ENCODE measurements at regions not wholly inside any gene's neighbourhood (a gene's known extent, or its start where the extent isn't known, plus 50 kb on each side); places are given as distances from the start of the nearest gene placed in this dataset.
"Not testable (repeated sequence)": the region's sequence is repeated elsewhere in the genome, so short reads cannot be mapped to it uniquely, and the experiment has no call there.

GRCh38 chr2:67313536-67313935 is 83.6 kb upstream of the ETAA1 start:
- no peak for DNase-seq

GRCh38 chr2:67318031-67318430 is 79.1 kb upstream of the ETAA1 start:
- no peak for DNase-seq

DNA sequence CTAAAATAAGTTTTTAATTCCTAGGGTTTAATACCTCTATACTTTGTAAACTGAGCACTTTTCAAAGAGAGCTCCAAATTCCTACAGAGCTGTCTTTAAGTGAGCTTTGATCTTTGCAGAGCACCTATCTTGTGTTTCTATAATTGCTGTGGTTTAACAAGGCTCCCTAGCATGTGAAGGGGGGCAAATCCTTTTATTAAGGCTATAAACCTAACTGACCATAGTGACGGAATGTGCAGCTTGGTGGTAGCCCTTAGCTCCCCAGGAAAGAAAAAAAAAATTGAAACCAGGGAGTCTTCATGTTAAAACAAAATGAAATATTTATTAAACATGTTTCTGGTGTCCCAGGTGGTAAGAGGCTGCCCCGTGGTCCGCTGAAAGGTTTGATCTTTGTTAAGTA is 78.6 kb upstream of the ETAA1 start:
- DNase-seq, result no peak

DNA sequence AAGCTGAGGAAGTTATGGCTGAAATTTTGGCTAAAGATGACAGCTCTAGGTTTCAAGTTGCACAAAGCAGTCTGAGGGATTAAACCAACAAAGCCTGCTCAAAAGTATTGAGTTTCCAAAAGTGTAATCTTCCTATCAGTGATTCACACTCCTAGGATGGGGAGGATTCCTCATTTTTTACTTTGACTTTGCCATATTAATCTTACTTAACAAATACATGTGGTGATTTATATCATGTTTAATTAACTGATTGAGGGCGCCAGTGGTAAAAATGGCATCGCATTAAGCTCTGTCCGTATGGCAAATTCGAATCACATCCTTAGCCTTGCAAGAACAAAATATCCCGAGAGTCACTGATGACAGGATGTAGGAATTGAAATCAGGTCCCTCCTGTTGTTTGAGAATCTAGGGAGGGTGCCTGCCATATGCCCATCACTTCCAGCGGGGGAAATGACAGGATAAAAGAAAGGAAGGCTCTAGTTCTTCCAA is 78.1 kb upstream of the ETAA1 start:
- DNase-seq, result no peak

- DNase-seq, result no peak
Measured at GRCh38 chr2:67320861-67321587, 76.1 kb upstream of the ETAA1 start.

DNA sequence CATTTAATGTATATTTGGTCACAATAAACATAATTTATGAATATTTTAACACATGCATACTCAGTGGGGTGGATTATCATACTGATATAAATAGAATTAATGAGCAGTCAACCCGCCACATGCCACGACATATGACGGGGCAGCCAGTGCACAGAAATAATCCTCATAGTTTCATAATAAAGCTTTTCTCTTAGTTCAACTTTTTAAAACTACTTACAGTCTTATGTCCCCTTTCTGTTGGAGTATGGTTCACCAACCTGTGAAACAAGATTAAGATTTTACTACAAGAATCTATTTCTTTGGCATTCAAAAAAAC is 75.6 kb upstream of the ETAA1 start:
- no peak for DNase-seq

- DNase-seq, result no peak
Measured at GRCh38 chr2:67322353-67323001, 74.7 kb upstream of the ETAA1 start.

DNA sequence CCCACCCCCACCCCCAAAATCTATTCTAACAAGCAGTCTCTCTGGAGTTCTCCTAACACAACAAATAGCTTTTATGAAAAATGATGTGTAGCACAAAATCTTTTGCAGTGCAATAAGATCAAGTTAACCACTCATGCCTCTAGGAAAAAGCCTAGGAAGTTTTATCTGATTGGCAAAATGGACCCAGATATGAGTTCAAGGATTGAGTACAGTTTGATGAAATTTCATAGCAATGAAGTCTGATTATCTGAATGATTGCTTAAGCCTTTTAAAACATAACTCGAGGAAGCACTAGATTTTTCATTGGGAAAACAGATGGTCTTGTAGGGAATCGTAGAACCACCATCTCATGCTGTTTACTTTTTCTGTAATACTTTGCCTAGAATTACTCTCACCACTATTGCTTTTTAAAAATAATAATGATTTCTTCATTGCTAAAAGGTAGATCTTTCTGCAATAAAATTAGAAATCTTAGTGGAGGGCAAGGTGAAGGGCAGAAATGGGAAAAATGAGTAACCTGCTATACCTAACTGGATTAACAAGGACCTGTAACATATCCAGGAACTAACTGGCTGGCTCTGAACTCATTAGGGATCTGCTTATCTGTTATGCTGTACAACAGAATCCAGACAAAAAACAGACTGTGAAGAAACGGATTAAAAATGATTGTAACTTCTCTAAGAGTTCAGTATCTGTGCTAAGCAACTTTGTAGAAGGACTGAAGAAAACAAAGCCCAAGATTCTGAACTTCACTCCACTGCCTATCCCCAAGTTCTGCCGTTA is 73.7 kb upstream of the ETAA1 start:
- no peak for DNase-seq

- no peak for DNase-seq
Measured at GRCh38 chr2:67329513-67329912, 67.6 kb upstream of the ETAA1 start.

DNA sequence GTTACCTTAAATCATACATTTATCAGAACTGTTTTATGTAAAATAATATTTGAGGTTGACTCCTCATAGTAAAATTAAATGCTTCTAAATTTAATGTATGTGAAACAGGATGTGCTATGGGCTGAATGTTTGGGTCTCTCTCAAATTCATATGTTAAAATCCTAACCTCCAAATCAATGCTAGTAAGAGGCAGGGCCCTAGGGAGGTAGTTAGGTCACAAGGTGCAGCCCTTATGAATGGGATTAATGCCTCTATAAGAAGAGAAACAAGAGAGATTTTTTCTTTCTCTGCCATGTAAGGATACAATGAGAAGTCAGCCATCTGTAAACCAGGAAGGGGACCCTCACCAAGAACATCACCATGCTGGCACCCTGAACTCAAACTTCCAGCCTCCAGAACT is 67.2 kb upstream of the ETAA1 start:
- DNase-seq, result no peak

DNA sequence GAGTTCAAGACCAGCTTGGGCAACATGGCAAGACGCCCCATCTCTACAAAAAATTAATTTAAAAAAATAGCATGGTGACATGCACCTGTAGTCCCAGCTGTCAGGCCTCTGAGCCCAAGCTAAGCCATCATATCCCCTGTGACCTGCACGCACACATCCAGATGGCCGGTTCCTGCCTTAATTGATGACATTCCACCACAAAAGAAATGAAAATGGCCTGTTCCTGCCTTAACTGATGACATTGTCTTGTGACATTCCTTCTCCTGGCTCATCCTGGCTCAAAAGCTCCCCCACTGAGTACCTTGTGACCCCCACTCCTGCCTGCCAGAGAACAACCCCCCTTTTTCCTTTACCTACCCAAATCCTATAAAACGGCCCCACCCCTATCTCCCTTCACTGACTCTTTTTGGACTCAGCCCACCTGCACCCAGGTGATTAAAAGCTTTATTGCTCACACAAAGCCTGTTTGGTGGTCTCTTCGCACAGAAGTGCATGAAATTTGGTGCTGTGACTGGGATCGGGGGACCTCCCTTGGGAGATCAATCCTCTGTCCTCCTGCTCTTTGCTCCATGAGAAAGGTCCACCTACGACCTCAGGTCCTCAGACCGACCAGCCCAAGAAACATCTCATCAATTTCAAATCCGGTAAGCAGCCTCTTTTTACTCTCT is 65.6 kb upstream of the ETAA1 start:
- not testable (repeated sequence) for DNase-seq

DNA sequence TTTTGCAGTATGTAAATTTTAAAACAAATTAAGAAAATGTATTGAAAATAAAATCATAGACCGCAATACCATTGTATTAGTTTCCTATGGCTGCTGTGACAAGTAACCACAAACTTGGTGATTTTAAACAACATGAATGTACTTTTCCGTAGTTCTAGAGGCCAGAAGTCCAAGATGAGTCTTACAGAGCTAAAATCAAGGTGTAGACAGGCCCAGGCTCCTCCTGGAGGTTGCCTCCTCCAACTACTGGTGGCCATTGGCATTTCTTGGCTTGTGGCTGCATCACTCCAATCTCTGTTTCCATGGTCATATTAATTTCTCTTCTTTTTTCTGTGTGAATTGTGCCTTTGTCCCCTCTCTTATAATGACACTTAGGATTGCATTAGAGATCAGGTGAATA is 59.2 kb upstream of the ETAA1 start:
- no peak for DNase-seq

DNA sequence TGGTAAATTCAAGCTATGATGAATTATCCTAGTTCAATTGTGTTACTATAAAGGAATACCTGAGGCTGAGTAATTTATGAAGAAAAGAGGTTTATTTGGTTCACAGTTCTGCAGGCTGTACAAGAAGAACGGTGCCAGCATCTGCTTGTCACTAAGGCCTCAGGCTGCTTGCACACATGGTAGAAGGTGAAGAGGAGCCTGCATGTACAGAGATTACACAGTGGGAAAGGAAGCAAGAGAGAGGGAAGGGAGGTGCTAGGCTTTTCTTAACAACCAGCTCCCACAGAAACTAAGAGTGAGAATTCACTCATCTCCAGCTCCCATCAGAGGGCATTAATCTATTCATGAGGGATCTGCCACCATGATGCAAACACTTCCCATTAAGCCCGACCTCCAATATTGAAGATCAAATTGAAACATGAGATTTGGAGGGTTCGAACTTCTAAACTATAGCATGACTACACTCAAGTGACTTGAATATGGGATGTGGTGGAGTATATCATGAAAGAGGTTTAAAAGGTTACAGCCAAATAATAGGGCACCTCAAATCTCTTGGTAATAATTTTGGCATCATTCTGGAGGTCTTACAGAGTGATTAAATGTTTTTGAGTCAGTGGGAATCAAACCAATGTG is 58.4 kb upstream of the ETAA1 start:
- no peak for DNase-seq

DNA sequence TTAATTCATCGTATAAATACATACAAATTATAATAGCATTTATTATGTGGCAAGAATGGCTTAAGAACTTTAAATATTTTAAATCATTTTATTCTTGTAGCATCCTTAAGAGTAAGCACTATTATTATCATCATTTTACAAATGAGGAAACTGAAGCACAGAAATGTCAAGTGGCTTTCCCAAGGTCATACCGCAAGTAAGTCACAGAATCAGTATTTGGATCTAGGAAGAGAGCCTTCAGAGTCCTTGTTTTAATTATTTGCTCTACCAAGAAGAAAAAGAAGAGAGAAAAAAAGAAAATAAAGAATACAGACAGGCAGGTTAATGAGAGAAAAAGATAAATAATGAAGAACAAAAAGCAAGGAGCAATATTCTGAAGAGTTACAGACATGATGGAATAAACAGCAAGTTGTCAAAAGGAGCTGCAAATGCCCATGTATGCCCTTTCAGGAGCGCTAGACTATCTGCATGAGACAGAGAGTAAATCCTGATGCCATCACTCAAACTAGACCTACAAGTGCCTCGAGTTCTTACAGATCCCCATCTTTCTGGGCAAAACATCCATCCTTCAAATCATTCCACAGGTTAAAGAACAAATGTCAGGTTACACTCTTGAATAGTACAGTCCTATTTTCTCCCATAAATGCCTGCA is 57.8 kb upstream of the ETAA1 start:
- no peak for DNase-seq

GRCh38 chr2:67340133-67341011 is 56.8 kb upstream of the ETAA1 start:
- DNase-seq, result no peak

DNA sequence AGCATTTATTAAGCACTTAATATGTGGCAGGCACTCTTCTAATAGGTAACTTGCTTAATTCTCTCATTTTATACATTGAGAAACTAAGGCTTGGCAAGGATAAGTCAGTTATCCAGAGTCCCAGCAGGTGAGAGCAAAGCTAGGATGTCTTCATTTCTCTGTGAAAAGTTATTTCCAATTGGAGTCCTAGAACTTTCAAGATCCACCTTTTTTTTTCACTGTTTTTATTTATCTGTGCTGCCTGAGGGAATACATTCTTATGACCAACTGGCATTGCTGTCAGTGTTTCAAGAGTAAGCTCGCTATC is 56.2 kb upstream of the ETAA1 start:
- DNase-seq, result no peak

- DNase-seq, result no peak
Measured at GRCh38 chr2:67341336-67341735, 55.8 kb upstream of the ETAA1 start.

GRCh38 chr2:67342394-67342793 is 54.7 kb upstream of the ETAA1 start:
- DNase-seq, result no peak

DNA sequence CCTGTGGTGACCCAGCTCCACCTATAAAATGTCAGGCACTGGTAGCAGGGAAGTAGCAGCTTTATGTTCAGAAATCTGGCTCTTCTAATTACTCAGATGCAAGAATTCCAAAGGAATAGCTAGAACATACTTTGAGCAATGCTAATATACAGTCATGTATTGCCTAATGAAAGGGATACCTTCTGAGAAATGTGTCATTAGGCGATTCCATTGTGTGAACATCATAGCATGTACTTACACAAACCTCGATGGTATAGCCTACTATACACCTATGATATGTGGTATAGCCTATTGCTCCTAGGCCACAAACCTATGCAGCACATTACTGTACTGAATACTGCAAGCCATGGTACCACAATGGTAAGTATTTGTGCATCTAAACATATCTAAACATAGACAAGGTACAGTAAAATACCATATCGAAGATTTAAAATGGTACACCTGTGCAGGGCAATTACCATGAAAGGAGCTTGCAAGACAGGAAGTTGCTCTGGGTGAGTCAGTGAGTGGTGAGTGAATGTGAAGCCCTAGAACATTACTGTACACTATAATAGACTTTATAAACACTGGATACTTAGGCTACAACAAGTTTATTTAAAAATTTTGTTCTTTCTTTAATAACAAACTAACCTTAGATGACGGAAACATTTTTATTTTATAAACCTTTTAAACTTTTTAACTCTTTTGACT is 50.3 kb upstream of the ETAA1 start:
- no peak for DNase-seq
